GM12874 (cell line): ENCODE measurements at regions not wholly inside any gene's neighbourhood (a gene's known extent, or its start where the extent isn't known, plus 50 kb on each side); places are given as distances from the start of the nearest gene placed in this dataset.

ENCODE experiments used
- TF ChIP-seq, protein P1 (sequence below): IDR thresholded peaks from 2 replicates; pipeline ENCODE4 v1.5.1; 2011; ENCODE audit warnings: low read depth, mild to moderate bottlenecking, control low read depth, low read length, moderate library complexity; ENCODE audit not compliant: insufficient read depth

DNA sequence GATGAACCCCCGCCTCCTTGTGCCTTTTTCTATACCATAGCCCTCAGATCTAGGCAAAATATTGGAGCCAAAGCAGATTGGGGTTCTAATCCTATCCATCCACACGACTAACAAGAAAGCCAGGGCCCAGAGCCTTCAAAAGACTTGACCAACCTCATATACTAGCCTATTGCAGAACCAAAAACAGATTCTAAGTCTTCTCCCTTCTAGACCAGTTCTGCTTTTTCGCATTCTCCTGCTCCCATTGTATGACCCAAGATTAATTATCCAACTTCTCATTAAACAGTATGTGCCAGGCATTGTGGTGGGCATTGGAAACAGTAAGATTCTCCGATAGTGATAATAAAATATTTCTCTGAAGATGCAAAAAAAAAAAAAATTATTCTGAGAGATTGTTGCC is 113.7 kb upstream of the JARID2 start:
- TF ChIP-seq, protein P1, sequence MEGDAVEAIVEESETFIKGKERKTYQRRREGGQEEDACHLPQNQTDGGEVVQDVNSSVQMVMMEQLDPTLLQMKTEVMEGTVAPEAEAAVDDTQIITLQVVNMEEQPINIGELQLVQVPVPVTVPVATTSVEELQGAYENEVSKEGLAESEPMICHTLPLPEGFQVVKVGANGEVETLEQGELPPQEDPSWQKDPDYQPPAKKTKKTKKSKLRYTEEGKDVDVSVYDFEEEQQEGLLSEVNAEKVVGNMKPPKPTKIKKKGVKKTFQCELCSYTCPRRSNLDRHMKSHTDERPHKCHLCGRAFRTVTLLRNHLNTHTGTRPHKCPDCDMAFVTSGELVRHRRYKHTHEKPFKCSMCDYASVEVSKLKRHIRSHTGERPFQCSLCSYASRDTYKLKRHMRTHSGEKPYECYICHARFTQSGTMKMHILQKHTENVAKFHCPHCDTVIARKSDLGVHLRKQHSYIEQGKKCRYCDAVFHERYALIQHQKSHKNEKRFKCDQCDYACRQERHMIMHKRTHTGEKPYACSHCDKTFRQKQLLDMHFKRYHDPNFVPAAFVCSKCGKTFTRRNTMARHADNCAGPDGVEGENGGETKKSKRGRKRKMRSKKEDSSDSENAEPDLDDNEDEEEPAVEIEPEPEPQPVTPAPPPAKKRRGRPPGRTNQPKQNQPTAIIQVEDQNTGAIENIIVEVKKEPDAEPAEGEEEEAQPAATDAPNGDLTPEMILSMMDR = no peak

- TF ChIP-seq, protein P1 = no peak
Observed at GRCh38 chr6:15132854-15133670, 112.8 kb upstream of the JARID2 start.

- TF ChIP-seq, protein P1 = no peak
Observed at GRCh38 chr6:15137086-15137485, 108.8 kb upstream of the JARID2 start.

DNA sequence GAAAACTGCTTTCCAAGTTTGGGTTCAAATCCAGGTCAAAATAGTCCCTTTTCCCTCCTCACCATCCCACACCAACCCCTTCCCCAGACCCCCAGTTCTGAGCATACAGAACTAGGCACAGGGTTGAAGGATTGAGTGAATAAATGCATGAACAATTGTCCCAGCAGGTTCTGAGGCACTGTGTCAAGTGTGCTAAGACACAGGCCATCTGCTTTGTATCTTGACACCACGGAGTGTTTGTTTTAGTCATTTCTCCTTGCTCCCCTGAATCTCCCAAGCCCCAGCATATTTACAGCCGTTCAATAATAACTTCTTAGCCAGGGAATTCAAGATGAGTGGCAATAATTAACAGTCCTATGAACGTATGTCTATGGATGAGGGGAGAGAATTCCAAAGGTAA is 102.8 kb upstream of the JARID2 start:
- TF ChIP-seq, protein P1 = no peak

GRCh38 chr6:15143540-15143939 is 102.3 kb upstream of the JARID2 start:
- TF ChIP-seq, protein P1 = no peak

DNA sequence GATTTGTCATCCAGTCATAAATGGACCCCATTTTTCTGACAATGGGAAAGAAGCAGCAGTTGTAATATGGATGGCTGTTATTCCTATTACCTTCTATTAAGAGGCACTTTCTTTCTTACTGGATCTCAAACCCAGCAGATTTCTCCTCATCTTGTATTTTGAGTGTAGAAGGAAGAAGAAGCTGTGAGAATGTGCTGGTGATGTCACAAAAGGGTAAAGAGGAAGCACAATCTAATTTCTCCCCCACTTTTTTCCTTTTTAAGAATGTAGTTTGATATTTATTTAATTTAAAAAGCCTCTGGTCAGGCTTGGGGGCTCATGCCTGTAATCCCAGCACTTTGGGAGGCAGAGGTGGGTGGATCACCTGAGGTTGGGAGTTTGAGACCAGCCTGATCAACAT is 100.0 kb upstream of the JARID2 start:
- TF ChIP-seq, protein P1 = no peak

DNA sequence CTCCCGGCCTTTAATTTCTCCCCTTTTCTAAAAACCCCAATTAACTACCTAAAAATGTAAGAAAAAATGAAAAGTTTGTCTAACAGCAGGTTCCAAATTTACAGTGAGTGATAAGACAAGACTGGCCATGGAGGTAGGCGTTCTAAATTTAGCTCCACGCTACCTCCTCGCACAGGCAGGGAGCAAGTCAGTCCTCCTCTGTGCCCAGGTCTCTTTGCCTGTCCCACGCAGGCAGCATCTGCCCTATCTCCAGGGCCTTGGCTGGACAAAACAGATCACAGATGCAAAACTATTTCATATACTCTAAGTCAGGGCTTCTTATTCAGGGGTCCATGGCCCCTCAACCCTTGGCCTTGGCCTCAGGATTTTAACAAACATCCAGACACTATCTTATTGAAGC is 98.0 kb upstream of the JARID2 start:
- TF ChIP-seq, protein P1 = no peak
